Endodermal cell (in vitro differentiated cells): ENCODE measurements at regions not wholly inside any gene's neighbourhood (a gene's known extent, or its start where the extent isn't known, plus 50 kb on each side); places are given as distances from the start of the nearest gene placed in this dataset.

Experiments used
- DNase-seq: peaks from one replicate; pipeline ENCODE4 v3.0.0-alpha.2; 2017
- H3K27ac ChIP-seq: 2 replicates; pipeline ENCODE4 v1.5.1; 2013; ENCODE audit warnings: mild to moderate bottlenecking, low read depth, low read length, moderate library complexity
- H3K27me3 ChIP-seq: 2 replicates; pipeline ENCODE4 v1.6.1; 2013; ENCODE audit warnings: mild to moderate bottlenecking, low read length, moderate library complexity; ENCODE audit not compliant: insufficient read depth, control insufficient read depth, poor library complexity, severe bottlenecking
- H3K36me3 ChIP-seq: 2 replicates; pipeline ENCODE4 v1.7.0; 2013; ENCODE audit warnings: mild to moderate bottlenecking, low read length, moderate library complexity; ENCODE audit not compliant: control insufficient read depth, insufficient read depth
- H3K4me1 ChIP-seq: one replicate; pipeline ENCODE4 v1.7.0; 2013; ENCODE audit warnings: low read length; ENCODE audit not compliant: control insufficient read depth, insufficient read depth
- H3K4me3 ChIP-seq: 2 replicates; pipeline ENCODE4 v1.5.1; 2013; ENCODE audit warnings: mild to moderate bottlenecking, low read length, moderate library complexity
- H3K9ac ChIP-seq: 2 replicates; pipeline ENCODE4 v1.6.1; 2013; ENCODE audit warnings: mild to moderate bottlenecking, low read length, moderate library complexity; ENCODE audit not compliant: poor library complexity, severe bottlenecking; ENCODE audit errors: extremely low read depth
- H3K9me3 ChIP-seq: 2 replicates; pipeline ENCODE4 v1.6.1; 2013; ENCODE audit warnings: mild to moderate bottlenecking, low read length, moderate library complexity; ENCODE audit not compliant: control insufficient read depth
- H3K27ac Mint-ChIP-seq: 2 replicates; pipeline ENCODE4 v1.8.0; 2020; ENCODE audit warnings: mixed read lengths
- H3K27me3 Mint-ChIP-seq: 2 replicates; pipeline ENCODE4 v1.8.0; 2021; ENCODE audit warnings: mild to moderate bottlenecking, mixed read lengths; ENCODE audit not compliant: insufficient read depth
- H3K36me3 Mint-ChIP-seq: 2 replicates; pipeline ENCODE4 v1.8.0; 2020; ENCODE audit warnings: low read depth, mixed read lengths
- H3K4me1 Mint-ChIP-seq: 2 replicates; pipeline ENCODE4 v1.8.0; 2020; ENCODE audit warnings: mixed read lengths
- H3K4me3 Mint-ChIP-seq: 2 replicates; pipeline ENCODE4 v1.8.0; 2020; ENCODE audit warnings: mild to moderate bottlenecking, moderate library complexity, mixed read lengths
- H3K9me3 Mint-ChIP-seq: 2 replicates; pipeline ENCODE4 v1.8.0; 2020; ENCODE audit warnings: mild to moderate bottlenecking, mixed read lengths
- WGBS, 2 experiments: methylation state at CpG; one replicate each; pipeline versions ENCODE4 v1.1.5 to v1.1.7; 2013; ENCODE audit warnings: missing lambda C conversion rate in 2 of 2, mixed read lengths in 1 of 2; ENCODE audit not compliant: insufficient coverage in 1 of 2, insufficient read length in 1 of 2; 5-methylcytosine and 5-hydroxymethylcytosine counted together
- TF ChIP-seq, protein P1 (sequence below): fragments of 200-600 bp; sonication (generic); conservative IDR thresholded peaks from 2 replicates; pipeline ENCODE4 v1.5.0; 2021; ENCODE audit warnings: antibody characterized with exemption, mild to moderate bottlenecking

DNA sequence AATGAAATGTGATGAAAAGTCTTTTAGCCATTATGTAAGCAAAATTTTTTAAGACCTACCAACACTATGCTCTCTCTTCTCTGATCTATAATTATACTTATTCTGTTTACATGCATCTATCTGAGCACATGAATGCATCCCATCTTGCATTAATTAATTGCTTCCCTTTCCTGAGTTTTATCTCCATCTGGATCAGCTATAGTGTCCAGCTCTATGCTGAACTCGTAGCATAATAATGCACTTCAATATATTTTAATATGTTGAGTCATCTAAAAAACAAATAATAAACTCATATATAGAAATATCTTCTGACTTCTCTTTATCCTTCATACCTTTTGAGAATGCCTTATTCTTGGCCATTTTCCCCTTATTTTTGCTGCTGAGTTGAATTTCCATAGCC lies 1097.8 kb downstream of the TTLL7 start:
- Mint-ChIP-seq H3K9me3 (no peaks in the 10 kb centered on the region), H3K36me3 (no peaks in the 10 kb centered on the region), H3K27me3 (no peaks in the 10 kb centered on the region), H3K4me1 (peaks cover 2% of the 10 kb centered on the region), H3K27ac (no peak overlapping the region), H3K4me3 (no peak overlapping the region)
- H3K4me1 ChIP-seq = no peaks in the 10 kb centered on the region
- no peak overlapping the region for H3K4me3 ChIP-seq
- no peak for DNase-seq
- no peak overlapping the region for H3K9ac ChIP-seq
- no peaks in the 10 kb centered on the region for H3K36me3 ChIP-seq
- TF ChIP-seq, protein P1, sequence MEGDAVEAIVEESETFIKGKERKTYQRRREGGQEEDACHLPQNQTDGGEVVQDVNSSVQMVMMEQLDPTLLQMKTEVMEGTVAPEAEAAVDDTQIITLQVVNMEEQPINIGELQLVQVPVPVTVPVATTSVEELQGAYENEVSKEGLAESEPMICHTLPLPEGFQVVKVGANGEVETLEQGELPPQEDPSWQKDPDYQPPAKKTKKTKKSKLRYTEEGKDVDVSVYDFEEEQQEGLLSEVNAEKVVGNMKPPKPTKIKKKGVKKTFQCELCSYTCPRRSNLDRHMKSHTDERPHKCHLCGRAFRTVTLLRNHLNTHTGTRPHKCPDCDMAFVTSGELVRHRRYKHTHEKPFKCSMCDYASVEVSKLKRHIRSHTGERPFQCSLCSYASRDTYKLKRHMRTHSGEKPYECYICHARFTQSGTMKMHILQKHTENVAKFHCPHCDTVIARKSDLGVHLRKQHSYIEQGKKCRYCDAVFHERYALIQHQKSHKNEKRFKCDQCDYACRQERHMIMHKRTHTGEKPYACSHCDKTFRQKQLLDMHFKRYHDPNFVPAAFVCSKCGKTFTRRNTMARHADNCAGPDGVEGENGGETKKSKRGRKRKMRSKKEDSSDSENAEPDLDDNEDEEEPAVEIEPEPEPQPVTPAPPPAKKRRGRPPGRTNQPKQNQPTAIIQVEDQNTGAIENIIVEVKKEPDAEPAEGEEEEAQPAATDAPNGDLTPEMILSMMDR = no peak
- no peaks in the 10 kb centered on the region for H3K27me3 ChIP-seq
- no peaks in the 10 kb centered on the region for H3K9me3 ChIP-seq
- whole genome bisulfite sequencing, 2 experiments = 92% methylated on average over 1 of the region's 1 CpG; no CpG with 5 or more reads in 1 of the 2 experiments
- no peak overlapping the region for H3K27ac ChIP-seq

DNA sequence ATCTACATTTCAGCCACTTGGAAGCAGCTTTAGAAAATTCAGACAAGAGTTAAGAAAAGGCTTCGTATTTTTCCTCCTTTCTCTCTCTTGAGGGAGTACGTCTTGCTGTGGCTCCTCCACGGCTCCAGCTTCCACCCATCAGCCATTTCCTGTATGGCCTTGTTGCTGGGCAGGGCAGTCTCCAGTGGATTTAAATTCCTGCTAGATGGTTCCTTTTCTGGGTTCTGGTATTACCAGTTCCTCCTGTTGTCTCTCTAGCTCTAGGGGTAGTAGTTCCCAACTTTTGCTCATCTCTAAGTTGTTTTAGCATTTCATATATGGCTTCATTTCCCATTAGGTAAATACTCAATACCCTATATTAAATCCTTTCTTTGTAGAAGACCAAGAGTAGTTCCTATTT lies 1098.3 kb downstream of the ADGRL2 start:
- peaks cover 13% of the 10 kb centered on the region for H3K4me1 Mint-ChIP-seq
- H3K27me3 Mint-ChIP-seq = no peaks in the 10 kb centered on the region
- no peak for DNase-seq
- TF ChIP-seq, protein P1 = no peak
- H3K27ac Mint-ChIP-seq = no peak overlapping the region
- Histone ChIP-seq H3K27ac (no peak overlapping the region), H3K9me3 (no peaks in the 10 kb centered on the region), H3K4me1 (peaks cover 5% of the 10 kb centered on the region), H3K4me3 (no peak overlapping the region), H3K9ac (no peak overlapping the region), H3K27me3 (no peaks in the 10 kb centered on the region), H3K36me3 (no peaks in the 10 kb centered on the region)
- 85 to 92% methylated on average over 3 of the region's 3 CpGs for WGBS, 2 experiments
- H3K4me3 Mint-ChIP-seq = no peak overlapping the region
- H3K36me3 Mint-ChIP-seq = no peaks in the 10 kb centered on the region
- no peaks in the 10 kb centered on the region for H3K9me3 Mint-ChIP-seq

DNA sequence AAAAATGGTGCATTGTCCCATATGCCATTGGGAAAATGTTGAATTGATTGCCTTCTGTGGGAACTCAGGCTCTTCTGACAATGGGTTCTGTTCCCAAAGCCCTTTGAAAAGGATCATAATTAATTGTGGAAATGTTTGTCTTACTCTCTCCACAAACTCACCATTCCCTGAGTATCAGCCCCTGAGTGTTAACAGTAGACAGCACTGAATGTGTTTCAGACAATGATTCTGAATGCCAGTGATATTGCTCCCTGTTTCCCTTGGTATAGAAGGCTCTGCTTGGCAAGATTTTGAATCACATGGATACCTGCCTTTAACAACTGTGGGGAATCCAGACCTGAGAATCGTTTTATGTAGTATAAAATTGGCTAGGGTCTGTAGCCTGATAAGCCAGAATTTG lies 1096.8 kb downstream of the ADGRL2 start:
- H3K9ac ChIP-seq = no peak overlapping the region
- no peaks in the 10 kb centered on the region for H3K27me3 Mint-ChIP-seq
- no peaks in the 10 kb centered on the region for H3K9me3 Mint-ChIP-seq
- H3K36me3 ChIP-seq = no peaks in the 10 kb centered on the region
- no peak overlapping the region for H3K4me3 Mint-ChIP-seq
- H3K4me1 ChIP-seq = peaks cover 5% of the 10 kb centered on the region
- H3K9me3 ChIP-seq = no peaks in the 10 kb centered on the region
- no peak overlapping the region for H3K4me3 ChIP-seq
- TF ChIP-seq, protein P1 = no peak
- no peaks in the 10 kb centered on the region for H3K36me3 Mint-ChIP-seq
- peaks cover 13% of the 10 kb centered on the region for H3K4me1 Mint-ChIP-seq
- no peak overlapping the region for H3K27ac ChIP-seq
- DNase-seq = no peak
- H3K27me3 ChIP-seq = no peaks in the 10 kb centered on the region
- 80 to 88% methylated on average over 1 of the region's 1 CpG for WGBS, 2 experiments
- no peak overlapping the region for H3K27ac Mint-ChIP-seq
